ENCODE measurements at regions not wholly inside any gene's neighbourhood (a gene's known extent, or its start where the extent isn't known, plus 50 kb on each side); places are given as distances from the start of the nearest gene placed in this dataset.

- no peak for TF ChIP-seq EZH2 (IDR thresholded peaks at IDR 0.05; ENCODE audit: borderline replicate concordance, low read depth, low read length, poor library complexity, severe bottlenecking)
- TF ChIP-seq CTCF (conservative IDR thresholded peaks at IDR 0.05; ENCODE audit: low read depth, low read length) = no peak
- Histone ChIP-seq H3K36me3 (ENCODE audit: insufficient read depth, low read length, poor library complexity, severe bottlenecking) (no peaks in the 10 kb centered on the region), H3K9me3 (ENCODE audit: low read depth, low read length, poor library complexity, severe bottlenecking) (no peaks in the 10 kb centered on the region), H3K4me1 (ENCODE audit: insufficient read depth, low read length, poor library complexity, severe bottlenecking) (no peaks in the 10 kb centered on the region), H3K27ac (ENCODE audit: low read depth, low read length, poor library complexity, severe bottlenecking) (no peak overlapping the region), H3K27me3 (replicated peaks; ENCODE audit: insufficient read depth, low read depth, low read length, poor library complexity) (no peaks in the 10 kb centered on the region), H3K4me3 (ENCODE audit: low read depth, low read length, poor library complexity, severe bottlenecking) (no peak overlapping the region)
- BruUV-seq (replicated peaks) = no TSS peak
- intact Hi-C loops (cut with micrococcal nuclease; ENCODE audit: unreplicated experiment) = no loop called here
- no peak for DNase-seq (ENCODE audit: low spot score)
- ChIA-PET POLR2A (ENCODE audit: low non-redundant PET) (no interaction called here), CTCF (no interaction called here)
Observed at GRCh38 chr1:53384796-53385195, 56.9 kb upstream of the LRP8 start.

GRCh38 chr1:53385276-53386225 lies 57.7 kb upstream of the LRP8 start:
- no peak for DNase-seq (ENCODE audit: low spot score)
- Histone ChIP-seq H3K4me1 (ENCODE audit: insufficient read depth, low read length, poor library complexity, severe bottlenecking) (no peaks in the 10 kb centered on the region), H3K36me3 (ENCODE audit: insufficient read depth, low read length, poor library complexity, severe bottlenecking) (no peaks in the 10 kb centered on the region), H3K27ac (ENCODE audit: low read depth, low read length, poor library complexity, severe bottlenecking) (no peak overlapping the region), H3K9me3 (ENCODE audit: low read depth, low read length, poor library complexity, severe bottlenecking) (no peaks in the 10 kb centered on the region), H3K4me3 (ENCODE audit: low read depth, low read length, poor library complexity, severe bottlenecking) (no peak overlapping the region), H3K27me3 (replicated peaks; ENCODE audit: insufficient read depth, low read depth, low read length, poor library complexity) (no peaks in the 10 kb centered on the region)
- intact Hi-C loops (cut with micrococcal nuclease; ENCODE audit: unreplicated experiment) = no loop called here
- no peak for TF ChIP-seq CTCF (conservative IDR thresholded peaks at IDR 0.05; ENCODE audit: low read depth, low read length)
- no peak for TF ChIP-seq EZH2 (IDR thresholded peaks at IDR 0.05; ENCODE audit: borderline replicate concordance, low read depth, low read length, poor library complexity, severe bottlenecking)
- BruUV-seq (replicated peaks) = no TSS peak
- ChIA-PET POLR2A (ENCODE audit: low non-redundant PET) (no interaction called here), CTCF (no interaction called here)

- CTCF ChIA-PET = no interaction called here
- H3K4me3 ChIP-seq (ENCODE audit: low read depth, low read length, poor library complexity, severe bottlenecking) = no peak overlapping the region
- H3K9me3 ChIP-seq (ENCODE audit: low read depth, low read length, poor library complexity, severe bottlenecking) = no peaks in the 10 kb centered on the region
- no peaks in the 10 kb centered on the region for H3K4me1 ChIP-seq (ENCODE audit: insufficient read depth, low read length, poor library complexity, severe bottlenecking)
- no peaks in the 10 kb centered on the region for H3K27me3 ChIP-seq (replicated peaks; ENCODE audit: insufficient read depth, low read depth, low read length, poor library complexity)
- TF ChIP-seq CTCF (conservative IDR thresholded peaks at IDR 0.05; ENCODE audit: low read depth, low read length) (no peak), EZH2 (IDR thresholded peaks at IDR 0.05; ENCODE audit: borderline replicate concordance, low read depth, low read length, poor library complexity, severe bottlenecking) (no peak)
- no TSS peak for BruUV-seq (replicated peaks)
- no peak for DNase-seq (ENCODE audit: low spot score)
- H3K27ac ChIP-seq (ENCODE audit: low read depth, low read length, poor library complexity, severe bottlenecking) = no peak overlapping the region
- H3K36me3 ChIP-seq (ENCODE audit: insufficient read depth, low read length, poor library complexity, severe bottlenecking) = no peaks in the 10 kb centered on the region
- POLR2A ChIA-PET (ENCODE audit: low non-redundant PET) = no interaction called here
- intact Hi-C loops (cut with micrococcal nuclease; ENCODE audit: unreplicated experiment) = no loop called here
Observed at GRCh38 chr1:53388963-53389362, 61.1 kb upstream of the LRP8 start.

Data from A673 (cell line).